Fibroblast of pulmonary artery (primary cell): ENCODE measurements at regions not wholly inside any gene's neighbourhood (a gene's known extent, or its start where the extent isn't known, plus 50 kb on each side); places are given as distances from the start of the nearest gene placed in this dataset.

Experiments
- DNase-seq: peaks from one replicate; pipeline ENCODE4 v3.0.0-alpha.2; 2010; ENCODE audit warnings: low read depth
- H3K4me3 ChIP-seq: replicated peaks from 2 replicates; pipeline ENCODE4 v1.5.1; 2011; ENCODE audit warnings: low read depth, mild to moderate bottlenecking, control low read depth, low read length, moderate library complexity
- TF ChIP-seq, protein P1 (sequence below): IDR thresholded peaks from 2 replicates; pipeline ENCODE4 v1.5.1; 2011; ENCODE audit warnings: mild to moderate bottlenecking, control low read depth, low read length, inconsistent platforms; ENCODE audit errors: missing control alignments

DNA sequence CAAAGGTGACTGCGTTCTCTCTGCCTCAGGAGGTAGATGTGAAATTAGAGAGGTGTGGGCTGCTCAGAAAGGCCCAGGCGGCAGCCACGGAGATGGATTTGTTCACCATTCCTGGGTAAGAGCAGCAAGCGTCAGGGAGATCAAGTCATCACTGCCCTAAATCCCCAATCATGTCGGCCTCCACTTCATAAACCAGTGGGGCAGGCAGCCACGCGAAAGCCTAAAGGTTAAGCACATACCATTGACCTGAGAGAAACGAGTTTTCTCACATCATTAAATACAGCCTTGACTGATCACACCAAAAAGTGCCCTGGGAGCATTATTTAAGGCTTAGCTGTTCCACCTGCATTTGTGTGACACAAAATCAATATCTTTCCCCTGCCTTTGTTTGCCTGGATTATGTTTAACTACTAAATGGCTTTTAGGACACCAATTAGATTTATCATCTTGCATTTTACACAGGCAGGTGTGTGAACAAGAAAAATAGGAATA, 50.7 kb upstream of the FOXB1 start:
- no peak overlapping the region for H3K4me3 ChIP-seq
- no peak for DNase-seq
- TF ChIP-seq, protein P1, sequence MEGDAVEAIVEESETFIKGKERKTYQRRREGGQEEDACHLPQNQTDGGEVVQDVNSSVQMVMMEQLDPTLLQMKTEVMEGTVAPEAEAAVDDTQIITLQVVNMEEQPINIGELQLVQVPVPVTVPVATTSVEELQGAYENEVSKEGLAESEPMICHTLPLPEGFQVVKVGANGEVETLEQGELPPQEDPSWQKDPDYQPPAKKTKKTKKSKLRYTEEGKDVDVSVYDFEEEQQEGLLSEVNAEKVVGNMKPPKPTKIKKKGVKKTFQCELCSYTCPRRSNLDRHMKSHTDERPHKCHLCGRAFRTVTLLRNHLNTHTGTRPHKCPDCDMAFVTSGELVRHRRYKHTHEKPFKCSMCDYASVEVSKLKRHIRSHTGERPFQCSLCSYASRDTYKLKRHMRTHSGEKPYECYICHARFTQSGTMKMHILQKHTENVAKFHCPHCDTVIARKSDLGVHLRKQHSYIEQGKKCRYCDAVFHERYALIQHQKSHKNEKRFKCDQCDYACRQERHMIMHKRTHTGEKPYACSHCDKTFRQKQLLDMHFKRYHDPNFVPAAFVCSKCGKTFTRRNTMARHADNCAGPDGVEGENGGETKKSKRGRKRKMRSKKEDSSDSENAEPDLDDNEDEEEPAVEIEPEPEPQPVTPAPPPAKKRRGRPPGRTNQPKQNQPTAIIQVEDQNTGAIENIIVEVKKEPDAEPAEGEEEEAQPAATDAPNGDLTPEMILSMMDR, result no peak

DNA sequence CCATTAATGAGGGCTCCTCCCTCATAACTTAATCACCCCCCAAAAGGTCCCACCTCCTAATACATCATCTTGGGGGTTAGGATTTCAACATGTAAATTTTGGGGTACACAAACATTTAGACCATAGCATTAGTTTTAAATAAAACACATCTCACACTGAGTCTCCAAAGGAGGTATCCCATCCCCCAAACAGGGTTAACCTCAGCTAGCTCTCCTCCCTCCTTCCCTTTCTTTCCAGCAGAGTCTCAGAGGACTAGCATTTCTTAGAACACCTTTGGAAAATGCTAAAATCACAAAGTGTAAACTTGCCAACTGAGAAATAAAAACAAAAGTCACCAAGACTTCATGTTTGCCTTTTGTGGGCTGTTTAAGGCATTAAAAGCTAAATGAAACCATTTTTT, 51.2 kb upstream of the FOXB1 start:
- DNase-seq, result no peak
- TF ChIP-seq, protein P1, result no peak
- no peak overlapping the region for H3K4me3 ChIP-seq

DNA sequence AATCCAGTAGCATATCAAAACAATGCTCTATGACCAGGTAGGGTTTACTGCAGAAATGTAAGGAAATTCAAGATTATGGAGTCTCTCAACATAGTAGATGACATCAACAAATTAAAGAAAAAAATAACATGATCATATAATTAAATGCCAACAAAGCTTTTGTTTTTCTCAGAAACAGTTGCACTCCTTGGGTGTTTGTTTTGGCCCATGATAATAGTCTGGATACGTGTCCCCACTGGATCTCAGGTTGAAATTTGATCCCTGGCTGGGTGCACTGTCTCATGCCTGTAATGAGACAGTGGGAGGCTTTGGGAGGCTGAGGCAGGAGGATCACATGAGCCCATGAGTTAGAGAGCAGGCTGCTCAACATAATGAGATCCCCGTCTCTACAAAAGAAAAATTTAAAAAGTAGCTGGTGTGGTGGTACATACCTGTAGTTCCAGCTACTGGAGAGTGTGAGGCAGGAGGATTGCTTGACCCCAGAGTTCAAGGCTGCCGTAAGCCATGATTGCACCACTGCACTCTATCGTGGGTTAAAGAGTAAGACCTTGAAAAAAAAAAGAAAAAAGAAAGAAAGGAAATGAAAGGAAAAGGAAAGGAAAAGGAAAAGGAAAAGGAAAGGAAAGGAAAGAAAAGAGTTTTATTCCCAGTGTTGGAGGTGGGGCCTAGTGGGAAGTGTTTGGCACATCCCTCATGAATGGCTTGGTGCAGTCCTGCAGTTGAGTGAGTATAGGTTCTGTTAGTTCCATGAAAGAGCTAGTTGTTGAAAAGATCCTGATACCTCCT, 53.3 kb upstream of the FOXB1 start:
- TF ChIP-seq, protein P1, result no peak
- H3K4me3 ChIP-seq, result no peak overlapping the region
- DNase-seq, result no peak

DNA sequence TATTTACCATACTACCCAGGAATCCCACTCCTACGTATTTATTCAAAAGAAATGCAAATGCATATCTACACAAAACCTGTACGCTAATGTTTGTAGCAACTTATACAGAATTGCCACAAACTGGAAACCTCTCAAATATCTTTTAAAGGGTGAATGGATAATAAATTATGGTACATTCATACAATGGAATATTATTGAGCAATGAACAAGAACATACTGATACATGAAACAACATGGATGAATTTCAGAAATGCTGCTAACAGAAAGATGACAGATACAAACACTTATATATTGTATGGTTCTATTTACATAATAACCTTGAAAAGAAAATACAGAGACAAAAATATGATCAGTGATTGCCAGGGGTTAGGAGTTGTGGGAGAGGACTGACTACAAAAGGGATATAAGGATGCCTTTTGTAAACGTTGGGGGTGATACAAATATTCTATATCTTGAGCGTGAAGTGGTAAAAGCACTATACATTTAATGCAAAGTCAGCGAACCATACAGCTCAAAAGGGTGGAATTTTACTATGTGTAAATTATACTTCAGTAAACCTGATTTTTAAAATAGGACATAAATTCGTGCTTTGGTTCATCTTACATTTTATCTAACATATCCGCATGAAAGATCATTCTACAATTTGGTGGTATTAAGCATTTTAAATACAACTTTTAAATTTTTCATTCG, 55.0 kb upstream of the FOXB1 start:
- DNase-seq, result no peak
- H3K4me3 ChIP-seq, result no peak overlapping the region
- TF ChIP-seq, protein P1, result no peak

DNA sequence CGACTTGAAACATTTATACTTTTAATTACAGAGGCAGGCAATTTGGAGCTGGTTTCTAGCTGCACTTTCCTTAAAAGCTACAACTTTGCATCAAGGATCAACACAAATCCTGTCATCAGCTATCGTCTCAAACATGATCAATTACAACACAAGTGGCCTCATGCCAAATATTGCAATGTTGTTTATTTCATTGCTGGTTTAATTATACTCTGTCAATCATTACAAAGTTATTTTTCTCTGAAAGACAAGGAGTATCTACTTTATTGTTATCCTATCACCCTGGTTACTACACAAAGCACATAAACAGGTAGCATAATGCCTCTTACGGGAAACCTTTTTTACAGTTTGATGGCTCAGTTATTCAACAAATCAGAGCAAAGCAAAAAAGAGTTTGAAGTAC, 58.0 kb upstream of the FOXB1 start:
- TF ChIP-seq, protein P1, result no peak
- no peak for DNase-seq
- H3K4me3 ChIP-seq, result no peak overlapping the region

DNA sequence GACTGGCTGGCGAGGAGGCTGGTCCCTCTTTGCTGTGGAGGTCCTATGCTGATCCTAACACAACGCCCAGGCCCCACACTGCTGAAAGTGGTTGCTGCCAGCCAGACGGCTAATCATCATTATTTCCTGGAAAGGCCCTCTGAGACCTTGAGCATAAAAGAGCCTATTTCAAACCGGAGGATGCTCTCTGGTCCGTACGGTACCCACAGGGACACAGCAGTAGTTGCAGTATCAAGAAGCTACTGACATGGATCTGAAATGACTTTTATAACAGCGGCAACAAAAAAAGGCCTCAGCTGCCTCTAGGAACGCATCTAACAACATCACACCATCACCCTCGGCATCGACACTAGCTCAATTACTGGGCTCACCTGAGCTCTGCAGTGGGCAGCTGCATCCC, 59.1 kb upstream of the FOXB1 start:
- no peak for DNase-seq
- TF ChIP-seq, protein P1, result no peak

DNA sequence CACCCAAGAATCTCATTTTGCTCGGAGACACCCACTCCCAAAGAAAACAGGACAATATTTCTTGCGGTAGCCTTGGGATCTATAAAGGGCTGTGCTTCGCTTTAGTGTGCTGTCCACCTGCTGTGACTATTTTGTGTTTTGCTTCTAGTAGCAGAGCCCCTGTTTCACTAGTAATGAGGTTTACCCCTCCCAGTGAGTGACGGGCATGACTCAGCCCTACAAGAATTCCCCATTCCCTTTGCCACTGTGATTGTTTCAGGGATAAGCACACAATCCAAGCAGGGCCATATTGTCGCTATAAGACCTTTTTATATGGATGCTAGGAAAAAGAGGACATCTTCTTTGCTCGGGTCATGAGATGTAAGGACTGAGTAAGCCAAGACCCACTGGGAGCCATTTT, 62.5 kb upstream of the FOXB1 start:
- no peak overlapping the region for H3K4me3 ChIP-seq
- DNase-seq, result no peak
- TF ChIP-seq, protein P1, result no peak

More for the DNA sequence above, 59.1 kb upstream of the FOXB1 start:
- H3K4me3 ChIP-seq, result no peak overlapping the region
